Skeletal muscle satellite cell (primary cell): ENCODE measurements at regions not wholly inside any gene's neighbourhood (a gene's known extent, or its start where the extent isn't known, plus 50 kb on each side); places are given as distances from the start of the nearest gene placed in this dataset.
A peak's percentile ranks its signal among the peaks of the same experiment; 100 is the strongest.
"Not testable (repeated sequence)": the region's sequence is repeated elsewhere in the genome, so short reads cannot be mapped to it uniquely, and the experiment has no call there.

Source experiments
- H3K27me3 ChIP-seq: 2 replicates; pipeline ENCODE4 v1.7.0; 2013; ENCODE audit warnings: low read length; ENCODE audit not compliant: control insufficient read depth, insufficient read depth
- H3K36me3 ChIP-seq: 2 replicates; pipeline ENCODE4 v1.7.0; 2013; ENCODE audit warnings: mild to moderate bottlenecking, control low read depth, low read length; ENCODE audit not compliant: insufficient read depth
- H3K4me1 ChIP-seq: 2 replicates; pipeline ENCODE4 v1.7.0; 2013; ENCODE audit warnings: low read length; ENCODE audit not compliant: control insufficient read depth, insufficient read depth
- H3K4me2 ChIP-seq: 2 replicates; pipeline ENCODE4 v1.7.0; 2013; ENCODE audit warnings: mild to moderate bottlenecking, low read length
- H3K4me3 ChIP-seq: 2 replicates; pipeline ENCODE4 v1.7.0; 2013; ENCODE audit warnings: low read length
- H3K9ac ChIP-seq: 2 replicates; pipeline ENCODE4 v1.7.0; 2013; ENCODE audit warnings: mild to moderate bottlenecking, low read depth, low read length, moderate library complexity
- H3K9me3 ChIP-seq: replicated peaks from 2 replicates; pipeline ENCODE4 v1.7.0; 2013; ENCODE audit warnings: mild to moderate bottlenecking, control low read depth, low read length

GRCh38 chr12:8282181-8282580 is 54.8 kb upstream of the FAM90A1 start:
- not testable (repeated sequence) for H3K4me2 ChIP-seq, H3K4me1 ChIP-seq, H3K27me3 ChIP-seq, H3K9me3 ChIP-seq, H3K9ac ChIP-seq, H3K36me3 ChIP-seq, H3K4me3 ChIP-seq

GRCh38 chr12:8285681-8286080 is 58.3 kb upstream of the FAM90A1 start:
- H3K4me3 ChIP-seq, H3K36me3 ChIP-seq, H3K9me3 ChIP-seq, H3K4me1 ChIP-seq, H3K4me2 ChIP-seq, H3K9ac ChIP-seq, H3K27me3 ChIP-seq: not testable (repeated sequence)

- H3K4me1 ChIP-seq, H3K4me2 ChIP-seq, H3K9ac ChIP-seq, H3K36me3 ChIP-seq, H3K4me3 ChIP-seq, H3K27me3 ChIP-seq, H3K9me3 ChIP-seq: not testable (repeated sequence)
These were observed 64.3 kb upstream of the FAM90A1 start for GRCh38 chr12:8291764-8292163.

GRCh38 chr12:8294662-8295061 is 67.2 kb upstream of the FAM90A1 start:
- H3K4me3 ChIP-seq, H3K9me3 ChIP-seq, H3K9ac ChIP-seq, H3K36me3 ChIP-seq, H3K4me1 ChIP-seq, H3K27me3 ChIP-seq, H3K4me2 ChIP-seq: not testable (repeated sequence)

GRCh38 chr12:8308611-8309010 is 81.2 kb upstream of the FAM90A1 start:
- H3K9ac ChIP-seq, H3K36me3 ChIP-seq, H3K4me1 ChIP-seq, H3K4me3 ChIP-seq, H3K4me2 ChIP-seq, H3K27me3 ChIP-seq, H3K9me3 ChIP-seq: not testable (repeated sequence)

GRCh38 chr12:8315997-8316396 is 88.6 kb upstream of the FAM90A1 start:
- H3K4me2 ChIP-seq, H3K9ac ChIP-seq, H3K4me1 ChIP-seq, H3K4me3 ChIP-seq, H3K36me3 ChIP-seq, H3K9me3 ChIP-seq, H3K27me3 ChIP-seq: not testable (repeated sequence)

GRCh38 chr12:8317675-8318074 is 90.3 kb upstream of the FAM90A1 start:
- not testable (repeated sequence) for H3K36me3 ChIP-seq, H3K4me1 ChIP-seq, H3K9me3 ChIP-seq, H3K4me2 ChIP-seq, H3K9ac ChIP-seq, H3K4me3 ChIP-seq, H3K27me3 ChIP-seq

- peak overlapping the region; percentile 37 for H3K4me2 ChIP-seq
- H3K36me3 ChIP-seq, H3K27me3 ChIP-seq, H3K9me3 ChIP-seq, H3K4me1 ChIP-seq, H3K9ac ChIP-seq, H3K4me3 ChIP-seq: not testable (repeated sequence)
These were observed 92.9 kb upstream of the FAM90A1 start for GRCh38 chr12:8320251-8320730.

- H3K4me1 ChIP-seq, H3K36me3 ChIP-seq, H3K27me3 ChIP-seq, H3K4me3 ChIP-seq, H3K9me3 ChIP-seq, H3K9ac ChIP-seq: not testable (repeated sequence)
- peak overlapping the region; percentile 20 for H3K4me2 ChIP-seq
These were observed 93.5 kb upstream of the FAM90A1 start for GRCh38 chr12:8320791-8321370.

GRCh38 chr12:8325145-8325839 is 97.9 kb upstream of the FAM90A1 start:
- not testable (repeated sequence) for H3K9me3 ChIP-seq, H3K36me3 ChIP-seq, H3K4me2 ChIP-seq, H3K9ac ChIP-seq, H3K4me1 ChIP-seq, H3K27me3 ChIP-seq, H3K4me3 ChIP-seq

GRCh38 chr12:8328835-8329234 is 101.4 kb upstream of the FAM90A1 start:
- H3K4me3 ChIP-seq, H3K27me3 ChIP-seq, H3K9ac ChIP-seq, H3K4me1 ChIP-seq, H3K4me2 ChIP-seq, H3K36me3 ChIP-seq, H3K9me3 ChIP-seq: not testable (repeated sequence)

- not testable (repeated sequence) for H3K9ac ChIP-seq
These were observed 105.0 kb upstream of the FAM90A1 start for GRCh38 chr12:8332373-8332772.

More at GRCh38 chr12:8332373-8332772, 105.0 kb upstream of the FAM90A1 start:
- not testable (repeated sequence) for H3K27me3 ChIP-seq, H3K4me2 ChIP-seq, H3K4me3 ChIP-seq, H3K36me3 ChIP-seq, H3K9me3 ChIP-seq, H3K4me1 ChIP-seq
